B cell (primary cell): ENCODE measurements at regions not wholly inside any gene's neighbourhood (a gene's known extent, or its start where the extent isn't known, plus 50 kb on each side); places are given as distances from the start of the nearest gene placed in this dataset.

Experiments used
- ATAC-seq: fragments of 200-7000 bp; cut with Tn5 transposase; one replicate; pipeline ENCODE4 v1.10.0; 2021; ENCODE audit warnings: low read depth, mild to moderate bottlenecking, moderate number of reproducible peaks, moderate library complexity
- CTCF ChIA-PET: fragments of 350-600 bp; sonication (Branson Sonifier 250); formaldehyde crosslinking; loops from one replicate; lab custom pipeline; 2021; ENCODE audit warnings: antibody characterized with exemption, inconsistent platforms; lab: Charles Lee
- POLR2A ChIA-PET: fragments of 350-600 bp; sonication (Branson Sonifier 250); formaldehyde crosslinking; loops from one replicate; lab custom pipeline; 2021; ENCODE audit warnings: antibody characterized with exemption; lab: Charles Lee
- DNase-seq: peaks from one replicate; pipeline ENCODE4 v3.0.0; 2013
- H2AFZ ChIP-seq: 2 replicates; pipeline ENCODE4 v1.6.1; 2012; ENCODE audit warnings: mild to moderate bottlenecking, low read depth, low read length; ENCODE audit not compliant: insufficient read depth, poor library complexity, severe bottlenecking
- H3K27ac ChIP-seq, 2 donors: 1 replicate in 1 of 2; 2 replicates in 1 of 2; pipeline ENCODE4 v1.5.1; 2012 to 2013; ENCODE audit warnings: low read length in 2 of 2, mild to moderate bottlenecking in 2 of 2, moderate library complexity in 1 of 2
- H3K27me3 ChIP-seq, 4 experiments: fragments of 200-600 bp in 1 of 4; sonication (generic) in 1 of 4; replicated peaks in 1 of 4; 1 replicate in 2 of 4; 2 replicates in 2 of 4; pipeline versions ENCODE4 v1.6.1 to v1.7.0; 2013 to 2016; ENCODE audit warnings: low read length in 3 of 4, mild to moderate bottlenecking in 2 of 4, mixed read lengths in 1 of 4, moderate library complexity in 1 of 4; ENCODE audit not compliant: insufficient read depth in 4 of 4, control insufficient read depth in 3 of 4; ENCODE audit errors: control extremely low read depth in 1 of 4
- H3K36me3 ChIP-seq, 2 experiments: replicated peaks in 1 of 2; 1 replicate in 1 of 2; 2 replicates in 1 of 2; pipeline versions ENCODE4 v1.6.1 to v1.7.1; 2013; ENCODE audit warnings: low read length in 1 of 2; ENCODE audit not compliant: insufficient read depth in 2 of 2, control insufficient read depth in 1 of 2; ENCODE audit errors: control extremely low read depth in 1 of 2, extremely low read depth in 1 of 2
- H3K4me1 ChIP-seq, 2 donors: fragments of 200-600 bp in 1 of 2; sonication (generic) in 1 of 2; 1 replicate in 1 of 2; 2 replicates in 1 of 2; pipeline versions ENCODE4 v1.5.1 to v1.6.1; 2013 to 2017; ENCODE audit warnings: low read length in 2 of 2; ENCODE audit not compliant: control insufficient read depth in 2 of 2, insufficient read depth in 2 of 2
- H3K4me2 ChIP-seq: replicated peaks from 2 replicates; pipeline ENCODE3; 2012; ENCODE audit warnings: mild to moderate bottlenecking, low read depth, low read length; ENCODE audit not compliant: poor library complexity, severe bottlenecking
- H3K4me3 ChIP-seq, 5 experiments: fragments of 200-600 bp in 1 of 5; sonication (generic) in 1 of 5; 1 replicate in 3 of 5; 2 replicates in 2 of 5; pipeline versions ENCODE4 v1.5.1 to v1.7.0; 2011 to 2016; ENCODE audit warnings: low read length in 4 of 5, mild to moderate bottlenecking in 4 of 5, low read depth in 2 of 5, control low read depth in 1 of 5, moderate library complexity in 1 of 5; ENCODE audit not compliant: insufficient read depth in 1 of 5; ENCODE audit errors: control extremely low read depth in 1 of 5, extremely low read depth in 1 of 5
- H3K79me2 ChIP-seq: fragments of 200-600 bp; sonication (generic); one replicate; pipeline ENCODE4 v1.6.0; 2016; ENCODE audit warnings: low read length; ENCODE audit not compliant: control insufficient read depth, insufficient read depth
- H3K9ac ChIP-seq: fragments of 200-600 bp; sonication (generic); 2 replicates; pipeline ENCODE4 v1.6.1; 2017; ENCODE audit warnings: mild to moderate bottlenecking, low read length, moderate library complexity
- H3K9me3 ChIP-seq, 3 donors: one replicate each; pipeline versions ENCODE4 v1.6.1 to v1.7.1; 2013; ENCODE audit warnings: low read length in 2 of 3; ENCODE audit not compliant: control insufficient read depth in 2 of 3, insufficient read depth in 1 of 3; ENCODE audit errors: control extremely low read depth in 1 of 3
- H4K20me1 ChIP-seq: 2 replicates; pipeline ENCODE4 v1.6.0; 2012; ENCODE audit warnings: mild to moderate bottlenecking, low read length; ENCODE audit not compliant: insufficient read depth, control insufficient read depth, poor library complexity, severe bottlenecking
- H3K27ac Mint-ChIP-seq: one replicate; pipeline ENCODE4 v1.8.0; 2021; ENCODE audit warnings: mixed read lengths
- H3K27me3 Mint-ChIP-seq: one replicate; pipeline ENCODE4 v1.8.0; 2021; ENCODE audit warnings: mixed read lengths
- H3K4me1 Mint-ChIP-seq: one replicate; pipeline ENCODE4 v1.8.0; 2021; ENCODE audit warnings: mixed read lengths
- H3K4me3 Mint-ChIP-seq: one replicate; pipeline ENCODE4 v1.8.0; 2021; ENCODE audit warnings: mixed read lengths
- H3K9me3 Mint-ChIP-seq: one replicate; pipeline ENCODE4 v1.8.0; 2022; ENCODE audit warnings: mixed read lengths; ENCODE audit not compliant: insufficient read depth
- CTCF ChIP-seq: fragments of 200-600 bp; IDR thresholded peaks from one replicate; pipeline ENCODE4 v1.8.0; 2022; ENCODE audit warnings: antibody characterized with exemption, mild to moderate bottlenecking
- EZH2 ChIP-seq: IDR thresholded peaks from 2 replicates; pipeline ENCODE4 v1.6.1; 2012; ENCODE audit warnings: borderline replicate concordance, low read depth, mild to moderate bottlenecking, moderate library complexity, low read length; ENCODE audit not compliant: insufficient read depth, poor library complexity, severe bottlenecking
- WGBS: methylation state at CpG from one replicate; pipeline ENCODE4 v1.1.5; 2013; ENCODE audit warnings: missing lambda C conversion rate; ENCODE audit not compliant: insufficient coverage; 5-methylcytosine and 5-hydroxymethylcytosine counted together
- intact Hi-C: fragments of 100-400 bp; cut with micrococcal nuclease; formaldehyde crosslinking; loops from one replicate; pipeline ENCODE4 v1.10.0; 2022

GRCh38 chr4:100833906-100834305, 316.1 kb upstream of the EMCN start:
- Histone ChIP-seq H3K4me2 (no peak overlapping the region), H3K4me3 (no peak overlapping the region), H3K9ac (no peak overlapping the region), H3K4me1 (no peaks in the 10 kb centered on the region), H3K27me3 (peaks cover 0 to 5% (median 0%) of the 10 kb centered on the region in 4 experiments), H3K9me3 (peaks cover 0 to 4% (median 0%) of the 10 kb centered on the region in 3 donors), H4K20me1 (no peaks in the 10 kb centered on the region), H3K27ac (no peak overlapping the region), H3K79me2 (no peaks in the 10 kb centered on the region), H3K36me3 (no peaks in the 10 kb centered on the region), H2AFZ (no peak overlapping the region)
- Mint-ChIP-seq H3K9me3 (no peaks in the 10 kb centered on the region), H3K4me1 (no peaks in the 10 kb centered on the region), H3K27me3 (peaks cover 10% of the 10 kb centered on the region), H3K27ac (no peak overlapping the region), H3K4me3 (no peak overlapping the region)
- ATAC-seq (no peak), DNase-seq (no peak)
- no CpG with 5 or more reads among the region's 1 CpG for WGBS
- ChIA-PET POLR2A (no interaction called here), CTCF (no interaction called here)
- intact Hi-C loops: no loop called here
- no peak for TF ChIP-seq EZH2
- no peak for TF ChIP-seq CTCF

- no peaks in the 10 kb centered on the region for H3K4me1 Mint-ChIP-seq
- 100% methylated on average over 1 of the region's 2 CpGs for WGBS
- H3K9me3 ChIP-seq: peaks cover 0 to 4% (median 0%) of the 10 kb centered on the region in 3 donors
These were observed 311.3 kb upstream of the EMCN start for GRCh38 chr4:100828986-100829685.

More at GRCh38 chr4:100828986-100829685, 311.3 kb upstream of the EMCN start:
- no peaks in the 10 kb centered on the region for H4K20me1 ChIP-seq
- TF ChIP-seq CTCF (no peak), EZH2 (no peak)
- POLR2A ChIA-PET: no interaction called here
- no peak overlapping the region for H3K4me3 ChIP-seq
- CTCF ChIA-PET: no interaction called here
- Mint-ChIP-seq H3K27ac (no peak overlapping the region), H3K27me3 (no peaks in the 10 kb centered on the region), H3K9me3 (no peaks in the 10 kb centered on the region), H3K4me3 (no peak overlapping the region)
- no peak overlapping the region for H3K9ac ChIP-seq
- ATAC-seq: no peak
- no peaks in the 10 kb centered on the region for H3K79me2 ChIP-seq
- H2AFZ ChIP-seq: no peak overlapping the region
- H3K4me2 ChIP-seq: no peak overlapping the region
- DNase-seq: no peak
- H3K27me3 ChIP-seq: no peaks in the 10 kb centered on the region
- H3K36me3 ChIP-seq: no peaks in the 10 kb centered on the region
- intact Hi-C loops: no loop called here
- no peak overlapping the region for H3K27ac ChIP-seq
- no peaks in the 10 kb centered on the region for H3K4me1 ChIP-seq
